ENCODE measurements at regions not wholly inside any gene's neighbourhood (a gene's known extent, or its start where the extent isn't known, plus 50 kb on each side); places are given as distances from the start of the nearest gene placed in this dataset.

DNA sequence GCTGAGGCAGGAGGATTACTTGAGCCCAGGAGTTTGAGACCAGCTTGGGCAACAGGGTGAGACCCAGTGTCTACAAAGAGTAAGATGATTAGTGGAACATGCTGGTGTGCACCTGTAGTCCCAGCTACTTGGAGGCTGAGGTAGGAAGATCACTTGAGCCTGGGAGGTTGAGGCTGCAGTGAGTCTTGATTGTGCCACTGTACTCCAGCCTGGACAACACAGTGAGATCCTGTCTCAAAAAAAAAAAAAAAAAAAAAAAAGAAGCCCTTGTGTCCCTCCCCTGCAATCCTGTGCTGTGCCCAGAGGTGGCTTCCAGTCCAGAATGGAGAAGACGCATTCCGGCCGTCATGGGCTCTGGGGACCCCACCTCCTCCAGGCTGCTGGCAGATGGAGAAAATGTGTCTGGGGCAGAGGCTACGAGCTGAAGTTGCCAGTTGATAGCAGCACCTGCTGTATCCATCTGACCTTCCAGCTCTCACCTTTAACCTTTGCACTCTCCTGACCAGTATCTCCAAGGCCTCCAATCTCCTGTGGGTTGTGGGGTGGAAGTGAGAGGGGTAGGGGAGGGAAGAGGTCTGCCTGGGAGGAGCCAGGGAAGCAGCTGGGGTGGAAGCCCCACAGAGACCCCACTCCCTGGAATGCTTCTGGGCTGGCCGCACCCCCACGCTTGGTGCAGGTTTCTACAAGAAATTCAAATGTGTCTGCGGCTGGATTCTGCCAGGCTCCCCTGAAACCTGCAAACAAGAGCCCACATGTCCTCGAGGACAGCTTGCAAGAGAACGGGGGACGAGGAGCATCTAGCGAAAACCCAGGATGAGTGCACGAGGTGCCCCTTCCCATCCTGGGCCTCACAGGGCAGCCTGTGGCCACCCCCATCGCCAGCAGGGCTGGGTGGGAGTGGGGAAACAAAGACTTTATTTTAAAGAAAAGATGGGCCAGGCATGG, 148.3 kb upstream of the IER5L start:
- 0 out of 2 replicates have a peak, but pooled peaks cover 2% of the 10 kb centered on the region for H3K79me2 ChIP-seq (ENCODE audit: insufficient read depth)
- TF ChIP-seq RFX5 (IDR thresholded peaks at IDR 0.05; ENCODE audit: low read length) (no peak), TCF12 (IDR thresholded peaks at IDR 0.05) (no peak), FOXM1 (IDR thresholded peaks at IDR 0.05; ENCODE audit: low read depth) (no peak), YY1 (IDR thresholded peaks at IDR 0.05; ENCODE audit: low read depth) (no peak), SIN3A (IDR thresholded peaks at IDR 0.05; ENCODE audit: borderline replicate concordance, low read depth, low read length) (no peak), TAF1 (IDR thresholded peaks at IDR 0.05; ENCODE audit: borderline replicate concordance, low read depth, low read length) (no peak), MXI1 (IDR thresholded peaks at IDR 0.05; ENCODE audit: low read depth, low read length) (no peak), FOXJ3 (CRISPR knock-in tag; IDR thresholded peaks at IDR 0.05) (no peak), CHD2 (IDR thresholded peaks at IDR 0.05; ENCODE audit: low read length, partially characterized antibody) (no peak), GATA2 (CRISPR knock-in tag; IDR thresholded peaks at IDR 0.05) (no peak), RAD21 (IDR thresholded peaks at IDR 0.05; ENCODE audit: low read length) (no peak), JUND (IDR thresholded peaks at IDR 0.05) (no peak), NRF1 (IDR thresholded peaks at IDR 0.05; ENCODE audit: low read depth, low read length) (no peak), ELF1 (IDR thresholded peaks at IDR 0.05) (no peak)
- TF ChIP-seq, protein P1, sequence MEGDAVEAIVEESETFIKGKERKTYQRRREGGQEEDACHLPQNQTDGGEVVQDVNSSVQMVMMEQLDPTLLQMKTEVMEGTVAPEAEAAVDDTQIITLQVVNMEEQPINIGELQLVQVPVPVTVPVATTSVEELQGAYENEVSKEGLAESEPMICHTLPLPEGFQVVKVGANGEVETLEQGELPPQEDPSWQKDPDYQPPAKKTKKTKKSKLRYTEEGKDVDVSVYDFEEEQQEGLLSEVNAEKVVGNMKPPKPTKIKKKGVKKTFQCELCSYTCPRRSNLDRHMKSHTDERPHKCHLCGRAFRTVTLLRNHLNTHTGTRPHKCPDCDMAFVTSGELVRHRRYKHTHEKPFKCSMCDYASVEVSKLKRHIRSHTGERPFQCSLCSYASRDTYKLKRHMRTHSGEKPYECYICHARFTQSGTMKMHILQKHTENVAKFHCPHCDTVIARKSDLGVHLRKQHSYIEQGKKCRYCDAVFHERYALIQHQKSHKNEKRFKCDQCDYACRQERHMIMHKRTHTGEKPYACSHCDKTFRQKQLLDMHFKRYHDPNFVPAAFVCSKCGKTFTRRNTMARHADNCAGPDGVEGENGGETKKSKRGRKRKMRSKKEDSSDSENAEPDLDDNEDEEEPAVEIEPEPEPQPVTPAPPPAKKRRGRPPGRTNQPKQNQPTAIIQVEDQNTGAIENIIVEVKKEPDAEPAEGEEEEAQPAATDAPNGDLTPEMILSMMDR (IDR thresholded peaks at IDR 0.05) = no peak
- TF ChIP-seq, protein P2, sequence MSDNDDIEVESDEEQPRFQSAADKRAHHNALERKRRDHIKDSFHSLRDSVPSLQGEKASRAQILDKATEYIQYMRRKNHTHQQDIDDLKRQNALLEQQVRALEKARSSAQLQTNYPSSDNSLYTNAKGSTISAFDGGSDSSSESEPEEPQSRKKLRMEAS (IDR thresholded peaks at IDR 0.05; ENCODE audit: low read depth) = no peak
- TF ChIP-seq, protein P3, sequence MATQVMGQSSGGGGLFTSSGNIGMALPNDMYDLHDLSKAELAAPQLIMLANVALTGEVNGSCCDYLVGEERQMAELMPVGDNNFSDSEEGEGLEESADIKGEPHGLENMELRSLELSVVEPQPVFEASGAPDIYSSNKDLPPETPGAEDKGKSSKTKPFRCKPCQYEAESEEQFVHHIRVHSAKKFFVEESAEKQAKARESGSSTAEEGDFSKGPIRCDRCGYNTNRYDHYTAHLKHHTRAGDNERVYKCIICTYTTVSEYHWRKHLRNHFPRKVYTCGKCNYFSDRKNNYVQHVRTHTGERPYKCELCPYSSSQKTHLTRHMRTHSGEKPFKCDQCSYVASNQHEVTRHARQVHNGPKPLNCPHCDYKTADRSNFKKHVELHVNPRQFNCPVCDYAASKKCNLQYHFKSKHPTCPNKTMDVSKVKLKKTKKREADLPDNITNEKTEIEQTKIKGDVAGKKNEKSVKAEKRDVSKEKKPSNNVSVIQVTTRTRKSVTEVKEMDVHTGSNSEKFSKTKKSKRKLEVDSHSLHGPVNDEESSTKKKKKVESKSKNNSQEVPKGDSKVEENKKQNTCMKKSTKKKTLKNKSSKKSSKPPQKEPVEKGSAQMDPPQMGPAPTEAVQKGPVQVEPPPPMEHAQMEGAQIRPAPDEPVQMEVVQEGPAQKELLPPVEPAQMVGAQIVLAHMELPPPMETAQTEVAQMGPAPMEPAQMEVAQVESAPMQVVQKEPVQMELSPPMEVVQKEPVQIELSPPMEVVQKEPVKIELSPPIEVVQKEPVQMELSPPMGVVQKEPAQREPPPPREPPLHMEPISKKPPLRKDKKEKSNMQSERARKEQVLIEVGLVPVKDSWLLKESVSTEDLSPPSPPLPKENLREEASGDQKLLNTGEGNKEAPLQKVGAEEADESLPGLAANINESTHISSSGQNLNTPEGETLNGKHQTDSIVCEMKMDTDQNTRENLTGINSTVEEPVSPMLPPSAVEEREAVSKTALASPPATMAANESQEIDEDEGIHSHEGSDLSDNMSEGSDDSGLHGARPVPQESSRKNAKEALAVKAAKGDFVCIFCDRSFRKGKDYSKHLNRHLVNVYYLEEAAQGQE (IDR thresholded peaks at IDR 0.05; ENCODE audit: low read depth, low read length) = no peak
- H3K27me3 ChIP-seq (ENCODE audit: insufficient read depth) = no peaks in the 10 kb centered on the region
- H3K27ac ChIP-seq (ENCODE audit: low read depth in 2 of 2, low read length in 1 of 2) = no peak overlapping the region
- no peaks in the 10 kb centered on the region for H4K20me1 ChIP-seq (ENCODE audit: insufficient read depth)
- H3K4me2 ChIP-seq = no peak overlapping the region
- no peak overlapping the region for H3K4me3 ChIP-seq (ENCODE audit: low read depth in 2 of 2, low read length in 1 of 2)
- H3K36me3 ChIP-seq (replicated peaks in 1 of 2; ENCODE audit: control insufficient read depth in 1 of 2, insufficient read depth in 2 of 2, low read length in 1 of 2) = no peaks in the 10 kb centered on the region
- ChIA-PET POLR2A (interaction anchor here (1.5 kb wide), 1 partner anchor 8 kb away, joined by 7 read pairs; no protein-coding TSS in a partner anchor), CTCF (interaction anchor here (0.7 to 1.1 kb wide), 2 partner anchors 124 to 152 kb away, joined by 3 read pairs; no protein-coding TSS in a partner anchor)
- H2AFZ ChIP-seq (ENCODE audit: low read depth) = no peak overlapping the region
- no peak overlapping the region for H3K9ac ChIP-seq
- no peak for DNase-seq
- peaks cover 8% of the 10 kb centered on the region for H3F3A ChIP-seq (replicated peaks; ENCODE audit: insufficient read depth)
- no peaks in the 10 kb centered on the region for H3K9me2 ChIP-seq
- 92% methylated on average over 12 of the region's 13 CpGs for WGBS (ENCODE audit: low lambda C conversion rate)
- peaks cover 7 to 16% of the 10 kb centered on the region in 2 experiments; a peak in 2 of 4 replicates for H3K4me1 ChIP-seq (ENCODE audit: control insufficient read depth in 1 of 2, insufficient read depth in 2 of 2, low read depth in 1 of 2, low read length in 1 of 2)
- H3K9me3 ChIP-seq = no peaks in the 10 kb centered on the region
